ENCODE measurements at regions not wholly inside any gene's neighbourhood (a gene's known extent, or its start where the extent isn't known, plus 50 kb on each side); places are given as distances from the start of the nearest gene placed in this dataset.

DNA sequence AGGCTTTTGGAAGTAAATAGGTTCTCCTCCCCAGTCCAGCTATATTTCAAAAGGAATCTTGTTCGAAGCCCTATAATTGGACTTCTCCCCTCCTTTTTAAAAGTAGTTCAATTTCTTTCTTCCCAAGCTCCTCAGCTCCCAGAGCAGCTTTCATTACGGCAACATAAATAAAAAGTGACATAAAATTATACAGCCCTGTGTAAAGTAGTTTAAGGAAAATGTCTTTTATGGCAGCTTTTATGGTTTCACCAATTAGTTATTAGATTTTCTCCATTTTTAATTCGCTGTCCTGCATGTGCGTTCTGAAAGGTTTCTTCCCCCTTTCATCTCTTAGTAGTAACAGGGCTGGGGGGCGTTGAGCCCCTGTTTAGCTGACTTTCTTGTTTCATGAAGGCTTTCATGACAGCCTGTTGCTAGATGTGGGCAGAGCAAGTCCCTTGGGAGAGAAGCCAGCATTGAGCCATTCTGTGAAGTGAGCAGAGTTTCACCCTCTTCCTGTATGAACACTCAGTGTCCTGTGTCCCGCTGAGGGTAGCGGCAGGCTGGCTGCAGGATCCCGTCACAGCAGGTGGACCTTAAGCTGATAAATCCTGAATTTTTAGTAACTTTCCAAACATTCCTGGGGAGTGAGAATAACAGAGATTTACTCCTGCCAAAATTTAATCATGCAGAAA is 229.7 kb upstream of the SPRED2 start:
- Histone ChIP-seq H4K5ac (ENCODE audit: insufficient read length, low read depth, low read length) (no peak overlapping the region), H3K4ac (replicated peaks; ENCODE audit: insufficient read length, low read depth, low read length) (no peak overlapping the region), H4K91ac (replicated peaks; ENCODE audit: insufficient read length, low read length) (no peak overlapping the region), H3K9me3 (ENCODE audit: insufficient read depth in 2 of 2, low read depth in 1 of 2, low read length in 1 of 2) (peaks cover 0 to 3% of the 10 kb centered on the region in 2 experiments; a peak in 1 of 4 replicates), H3K27ac (ENCODE audit: low read depth, low read length) (no peak overlapping the region), H2BK15ac (ENCODE audit: low read length) (no peak overlapping the region), H3K56ac (replicated peaks; ENCODE audit: insufficient read length, low read depth, low read length) (no peak overlapping the region), H3K23ac (ENCODE audit: insufficient read length) (no peak overlapping the region), H2BK12ac (ENCODE audit: low read depth, low read length) (no peak overlapping the region), H3K4me3 (ENCODE audit: extremely low read depth in 1 of 4, insufficient read depth in 2 of 4, low read depth in 3 of 4, low read length in 4 of 4) (no peak overlapping the region), H3K9ac (replicated peaks in 1 of 4; ENCODE audit: extremely low read depth in 1 of 4, low read depth in 3 of 4, low read length in 3 of 4) (no peak overlapping the region), H3K4me1 (replicated peaks in 1 of 4; ENCODE audit: control insufficient read depth in 3 of 4, insufficient read depth in 4 of 4, low read length in 3 of 4) (peaks cover 0 to 3% (median 0%) of the 10 kb centered on the region in 4 experiments; a peak in 2 of 7 replicates), H4K20me1 (replicated peaks in 1 of 2; ENCODE audit: control insufficient read depth in 1 of 2, insufficient read depth in 2 of 2, low read length in 2 of 2) (no peaks in the 10 kb centered on the region), H3K27me3 (replicated peaks in 1 of 4; ENCODE audit: control insufficient read depth in 3 of 4, extremely low read depth in 1 of 4, insufficient read depth in 3 of 4, low read length in 3 of 4) (no peaks in the 10 kb centered on the region; a peak in 1 of 7 replicates), H2BK5ac (ENCODE audit: low read depth, low read length) (no peak overlapping the region), H4K8ac (ENCODE audit: extremely low read depth, insufficient read depth, low read length) (no peak overlapping the region), H3K4me2 (ENCODE audit: insufficient read depth in 1 of 2, low read depth in 2 of 2, low read length in 2 of 2) (no peak overlapping the region), H2BK20ac (ENCODE audit: low read length) (no peak overlapping the region), H3K79me2 (ENCODE audit: control insufficient read depth in 1 of 2, insufficient read depth in 2 of 2, low read length in 2 of 2) (no peaks in the 10 kb centered on the region), H3K36me3 (ENCODE audit: control insufficient read depth in 2 of 4, insufficient read depth in 4 of 4, low read length in 3 of 4) (no peaks in the 10 kb centered on the region), H3K14ac (ENCODE audit: insufficient read length) (no peak overlapping the region), H3K18ac (ENCODE audit: extremely low read depth, low read length) (no peak overlapping the region), H3K79me1 (ENCODE audit: low read depth, low read length) (no peaks in the 10 kb centered on the region), H2BK120ac (replicated peaks; ENCODE audit: low read depth, low read length) (no peak overlapping the region), H2AK5ac (ENCODE audit: low read depth, low read length) (no peak overlapping the region), H2AFZ (ENCODE audit: low read length) (no peak overlapping the region), H3K23me2 (ENCODE audit: low read depth, low read length) (no peaks in the 10 kb centered on the region)
- POLR2A ChIA-PET (ENCODE audit: partially characterized antibody): no interaction called here
- CTCF ChIA-PET (ENCODE audit: partially characterized antibody): interaction anchor here (1.6 kb wide), 1 partner anchor 49 kb away, joined by 5 read pairs; no protein-coding TSS in a partner anchor
- DNase-seq (ENCODE audit: low read depth in 1 of 2, low spot score in 2 of 2) (no peak), FAIRE-seq (no peak)
- WGBS, 2 experiments (ENCODE audit: extremely low coverage in 1 of 2, insufficient coverage in 1 of 2, insufficient read length in 1 of 2, insufficient replicate concordance in 2 of 2, low coverage in 1 of 2, low lambda C conversion rate in 2 of 2, missing lambda C conversion rate in 1 of 2): 77% methylated on average over 8 of the region's 8 CpGs; no CpG with 5 or more reads in 1 of the 2 experiments
- TF ChIP-seq JUND (IDR thresholded peaks at IDR 0.05; ENCODE audit: low read length) (no peak), JUN (IDR thresholded peaks at IDR 0.05; ENCODE audit: low read depth, low read length) (no peak), TAF1 (IDR thresholded peaks at IDR 0.05; ENCODE audit: low read depth, low read length) (no peak), MAX (IDR thresholded peaks at IDR 0.05) (no peak), CHD2 (IDR thresholded peaks at IDR 0.05; ENCODE audit: low read length) (no peak), NANOG (IDR thresholded peaks at IDR 0.05; ENCODE audit: insufficient read depth, low read depth, low read length, poor library complexity, severe bottlenecking) (no peak), POLR2A (IDR thresholded peaks at IDR 0.05; ENCODE audit: control extremely low read depth in 1 of 2, low read depth in 2 of 2, low read length in 2 of 2) (no peak), RNF2 (IDR thresholded peaks at IDR 0.05; ENCODE audit: borderline replicate concordance, low read depth, low read length, missing control alignments, poor library complexity, severe bottlenecking) (no peak), MAFK (IDR thresholded peaks at IDR 0.05; ENCODE audit: low read depth, low read length) (no peak), SRF (IDR thresholded peaks at IDR 0.05; ENCODE audit: low read depth, low read length) (no peak), TAF7 (optimal IDR thresholded peaks at IDR 0.05; ENCODE audit: borderline replicate concordance, low read depth, low read length) (no peak), BRCA1 (IDR thresholded peaks at IDR 0.05; ENCODE audit: low read depth, low read length) (no peak)
- TF ChIP-seq, protein P1, sequence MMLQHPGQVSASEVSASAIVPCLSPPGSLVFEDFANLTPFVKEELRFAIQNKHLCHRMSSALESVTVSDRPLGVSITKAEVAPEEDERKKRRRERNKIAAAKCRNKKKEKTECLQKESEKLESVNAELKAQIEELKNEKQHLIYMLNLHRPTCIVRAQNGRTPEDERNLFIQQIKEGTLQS (IDR thresholded peaks at IDR 0.05; ENCODE audit: insufficient read depth, low read depth, low read length): no peak
